ENCODE measurements at regions not wholly inside any gene's neighbourhood (a gene's known extent, or its start where the extent isn't known, plus 50 kb on each side); places are given as distances from the start of the nearest gene placed in this dataset.

GRCh38 chr18:72114801-72115594 is 429.1 kb downstream of the CBLN2 start:
- TF ChIP-seq TCF12 (IDR thresholded peaks at IDR 0.05; ENCODE audit: low read depth) (no peak), REST (IDR thresholded peaks at IDR 0.05; ENCODE audit: low read depth) (no peak), USF1 (IDR thresholded peaks at IDR 0.05) (no peak), RAD21 (IDR thresholded peaks at IDR 0.05; ENCODE audit: low read depth) (no peak), YY1 (IDR thresholded peaks at IDR 0.05; ENCODE audit: low read depth) (no peak), MAX (IDR thresholded peaks at IDR 0.05) (no peak)

GRCh38 chr18:72107647-72108383 is 436.3 kb downstream of the CBLN2 start:
- TF ChIP-seq TEAD4 (IDR thresholded peaks at IDR 0.05) (peak; percentile 96), FOXM1 (IDR thresholded peaks at IDR 0.05; ENCODE audit: borderline replicate concordance, low read depth) (peak; percentile 68), NFIC (IDR thresholded peaks at IDR 0.05) (peak; percentile 84), TCF12 (IDR thresholded peaks at IDR 0.05; ENCODE audit: low read depth) (peak; percentile 81), EP300 (IDR thresholded peaks at IDR 0.05; ENCODE audit: borderline replicate concordance) (peak; percentile 85; the same call in 1 of the 2 replicates), ZBTB7A (IDR thresholded peaks at IDR 0.05; ENCODE audit: low read depth) (no peak), MAX (IDR thresholded peaks at IDR 0.05) (0 out of 2 replicates have a peak, but pooled peaks have one; percentile 29), USF1 (IDR thresholded peaks at IDR 0.05) (no peak)

GRCh38 chr18:72104851-72105250 is 439.3 kb downstream of the CBLN2 start:
- TF ChIP-seq MAX (IDR thresholded peaks at IDR 0.05) (no peak), TAF1 (IDR thresholded peaks at IDR 0.05; ENCODE audit: low read depth) (no peak), EGR1 (IDR thresholded peaks at IDR 0.05) (no peak), FOXM1 (IDR thresholded peaks at IDR 0.05; ENCODE audit: borderline replicate concordance, low read depth) (no peak), TEAD4 (IDR thresholded peaks at IDR 0.05) (no peak), CEBPB (IDR thresholded peaks at IDR 0.05) (no peak), ZBTB7A (IDR thresholded peaks at IDR 0.05; ENCODE audit: low read depth) (no peak), YY1 (IDR thresholded peaks at IDR 0.05; ENCODE audit: low read depth) (no peak), REST (IDR thresholded peaks at IDR 0.05; ENCODE audit: low read depth) (no peak), CREB1 (IDR thresholded peaks at IDR 0.05; ENCODE audit: low read depth) (no peak), NFIC (IDR thresholded peaks at IDR 0.05) (no peak), RAD21 (IDR thresholded peaks at IDR 0.05; ENCODE audit: low read depth) (no peak), EP300 (IDR thresholded peaks at IDR 0.05; ENCODE audit: borderline replicate concordance) (no peak), TCF12 (IDR thresholded peaks at IDR 0.05; ENCODE audit: low read depth) (no peak), USF1 (IDR thresholded peaks at IDR 0.05) (no peak)

- TF ChIP-seq TEAD4 (IDR thresholded peaks at IDR 0.05): no peak
- TF ChIP-seq CREB1 (IDR thresholded peaks at IDR 0.05; ENCODE audit: low read depth): no peak
- TF ChIP-seq TAF1 (IDR thresholded peaks at IDR 0.05; ENCODE audit: low read depth): no peak
- TF ChIP-seq NFIC (IDR thresholded peaks at IDR 0.05): no peak
Observed at GRCh38 chr18:72102412-72102811, 441.7 kb downstream of the CBLN2 start.

GRCh38 chr18:72100465-72101004 is 443.6 kb downstream of the CBLN2 start:
- TF ChIP-seq EGR1 (IDR thresholded peaks at IDR 0.05): no peak
- TF ChIP-seq TAF1 (IDR thresholded peaks at IDR 0.05; ENCODE audit: low read depth): no peak

Data from Ishikawa (cell line).